Sigmoid colon (tissue), 6 donors: ENCODE measurements at regions not wholly inside any gene's neighbourhood (a gene's known extent, or its start where the extent isn't known, plus 50 kb on each side); places are given as distances from the start of the nearest gene placed in this dataset.

Experiments used
- DNase-seq: peaks from one replicate; pipeline ENCODE4 v3.0.0-alpha.2; 2019
- H3K27ac ChIP-seq, 4 donors: fragments of 200-600 bp; sonication (generic); one replicate each; pipeline ENCODE4 v1.5.1; 2016 to 2019; ENCODE audit warnings: mild to moderate bottlenecking in 1 of 4
- H3K27me3 ChIP-seq, 3 donors: fragments of 200-600 bp; sonication (generic); one replicate each; pipeline ENCODE4 v1.5.1; 2019; ENCODE audit warnings: mild to moderate bottlenecking in 1 of 3
- H3K36me3 ChIP-seq, 4 donors: fragments of 200-600 bp; sonication (generic); one replicate each; pipeline ENCODE4 v1.5.1; 2016 to 2019
- H3K4me1 ChIP-seq, 4 donors: fragments of 200-600 bp; sonication (generic); one replicate each; pipeline ENCODE4 v1.5.1; 2017 to 2019
- H3K4me3 ChIP-seq, 4 donors: fragments of 200-600 bp; sonication (generic); one replicate each; pipeline ENCODE4 v1.5.1; 2017 to 2019; ENCODE audit warnings: mild to moderate bottlenecking in 2 of 4, moderate library complexity in 1 of 4
- H3K9me3 ChIP-seq, 4 donors: fragments of 200-600 bp in 3 of 4; sonication (generic) in 3 of 4; one replicate each; pipeline versions ENCODE4 v1.5.1 to v1.6.1; 2013 to 2019
- EP300 ChIP-seq, 4 donors: sonication (generic); formaldehyde crosslinking; IDR thresholded peaks; one replicate each; pipeline ENCODE4 v1.6.1; 2017; ENCODE audit warnings: antibody characterized with exemption in 4 of 4
- POLR2A ChIP-seq, 2 donors: fragments of 450-650 bp; IDR thresholded peaks; one replicate each; pipeline ENCODE4 v1.6.1; 2016; ENCODE audit warnings: antibody characterized with exemption in 2 of 2, mild to moderate bottlenecking in 2 of 2, moderate library complexity in 2 of 2
- POLR2AphosphoS5 ChIP-seq, 4 donors: sonication (generic); formaldehyde crosslinking; IDR thresholded peaks; one replicate each; pipeline ENCODE4 v1.6.1; 2017; ENCODE audit warnings: antibody characterized with exemption in 4 of 4
- WGBS, 2 donors: extraction: QIAGEN DNeasy Blood & Tissue Kit; methylation state at CpG; one replicate each; pipeline ENCODE4 v1.1.7; 2013; 5-methylcytosine and 5-hydroxymethylcytosine counted together
- intact Hi-C: fragments of 100-400 bp; cut with DNase I; formaldehyde crosslinking; loops from one replicate; pipeline ENCODE4 v1.15.1; 2023
- TF ChIP-seq, protein P1 (sequence below), 4 experiments: fragments of 450-650 bp in 3 of 4; fragments of 200-600 bp in 1 of 4; IDR thresholded peaks; one replicate each; pipeline ENCODE4 v1.5.1; 2016 to 2019; ENCODE audit warnings: antibody characterized with exemption in 4 of 4, mild to moderate bottlenecking in 3 of 4, moderate library complexity in 2 of 4
- donor health status: healthy with polysubstance abuse.
- donor health status: healthy.

DNA sequence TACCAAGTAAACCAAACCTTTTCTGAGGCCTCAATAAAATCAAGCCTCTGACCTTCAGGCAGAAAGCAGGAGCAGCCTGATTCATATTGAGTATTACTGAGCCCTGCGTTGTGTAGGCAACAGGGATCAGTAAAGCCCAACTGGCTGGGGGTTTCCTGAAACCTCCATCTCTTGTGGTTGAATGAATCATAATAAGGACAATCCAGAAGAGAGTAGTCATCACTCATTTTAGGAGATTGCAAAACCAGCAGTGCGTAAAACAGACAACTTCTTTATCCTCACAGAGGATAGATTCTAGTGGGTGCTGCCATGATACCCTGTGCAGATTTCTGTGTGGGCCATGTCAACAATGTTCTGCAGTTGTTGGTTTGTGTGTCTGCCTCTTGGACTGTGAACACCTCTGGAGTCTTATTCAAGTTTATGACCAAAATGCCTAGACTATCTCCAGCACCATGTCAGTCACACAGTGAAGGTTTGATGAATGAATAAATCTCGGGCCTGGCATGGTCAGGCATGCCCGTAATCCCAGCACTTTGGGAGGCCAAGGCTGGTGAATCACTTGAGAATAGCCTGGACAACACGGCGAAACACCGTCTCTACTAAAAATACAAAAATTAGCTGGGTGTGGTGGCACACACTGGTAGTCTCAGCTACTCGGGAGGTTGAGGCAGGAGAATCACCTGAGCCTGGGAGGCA is 51.8 kb upstream of the RAB27B start:
- no peak for DNase-seq
- H3K36me3 ChIP-seq, result no peaks in the 10 kb centered on the region
- peaks cover 0 to 29% (median 15%) of the 10 kb centered on the region in 4 donors for H3K4me1 ChIP-seq
- no peaks in the 10 kb centered on the region for H3K27me3 ChIP-seq
- intact Hi-C loops, result no loop called here
- 83 to 88% methylated on average over 8 of the region's 8 CpGs for WGBS, 2 donors
- H3K4me3 ChIP-seq, result no peak overlapping the region
- no peaks in the 10 kb centered on the region for H3K9me3 ChIP-seq
- no peak for TF ChIP-seq POLR2AphosphoS5 (IDR thresholded peaks at IDR 0.05)
- TF ChIP-seq, protein P1, sequence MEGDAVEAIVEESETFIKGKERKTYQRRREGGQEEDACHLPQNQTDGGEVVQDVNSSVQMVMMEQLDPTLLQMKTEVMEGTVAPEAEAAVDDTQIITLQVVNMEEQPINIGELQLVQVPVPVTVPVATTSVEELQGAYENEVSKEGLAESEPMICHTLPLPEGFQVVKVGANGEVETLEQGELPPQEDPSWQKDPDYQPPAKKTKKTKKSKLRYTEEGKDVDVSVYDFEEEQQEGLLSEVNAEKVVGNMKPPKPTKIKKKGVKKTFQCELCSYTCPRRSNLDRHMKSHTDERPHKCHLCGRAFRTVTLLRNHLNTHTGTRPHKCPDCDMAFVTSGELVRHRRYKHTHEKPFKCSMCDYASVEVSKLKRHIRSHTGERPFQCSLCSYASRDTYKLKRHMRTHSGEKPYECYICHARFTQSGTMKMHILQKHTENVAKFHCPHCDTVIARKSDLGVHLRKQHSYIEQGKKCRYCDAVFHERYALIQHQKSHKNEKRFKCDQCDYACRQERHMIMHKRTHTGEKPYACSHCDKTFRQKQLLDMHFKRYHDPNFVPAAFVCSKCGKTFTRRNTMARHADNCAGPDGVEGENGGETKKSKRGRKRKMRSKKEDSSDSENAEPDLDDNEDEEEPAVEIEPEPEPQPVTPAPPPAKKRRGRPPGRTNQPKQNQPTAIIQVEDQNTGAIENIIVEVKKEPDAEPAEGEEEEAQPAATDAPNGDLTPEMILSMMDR (IDR thresholded peaks at IDR 0.05), result no peak
- no peak for TF ChIP-seq POLR2A (IDR thresholded peaks at IDR 0.05)
- no peak for TF ChIP-seq EP300 (IDR thresholded peaks at IDR 0.05)
- H3K27ac ChIP-seq, result no peak overlapping the region

DNA sequence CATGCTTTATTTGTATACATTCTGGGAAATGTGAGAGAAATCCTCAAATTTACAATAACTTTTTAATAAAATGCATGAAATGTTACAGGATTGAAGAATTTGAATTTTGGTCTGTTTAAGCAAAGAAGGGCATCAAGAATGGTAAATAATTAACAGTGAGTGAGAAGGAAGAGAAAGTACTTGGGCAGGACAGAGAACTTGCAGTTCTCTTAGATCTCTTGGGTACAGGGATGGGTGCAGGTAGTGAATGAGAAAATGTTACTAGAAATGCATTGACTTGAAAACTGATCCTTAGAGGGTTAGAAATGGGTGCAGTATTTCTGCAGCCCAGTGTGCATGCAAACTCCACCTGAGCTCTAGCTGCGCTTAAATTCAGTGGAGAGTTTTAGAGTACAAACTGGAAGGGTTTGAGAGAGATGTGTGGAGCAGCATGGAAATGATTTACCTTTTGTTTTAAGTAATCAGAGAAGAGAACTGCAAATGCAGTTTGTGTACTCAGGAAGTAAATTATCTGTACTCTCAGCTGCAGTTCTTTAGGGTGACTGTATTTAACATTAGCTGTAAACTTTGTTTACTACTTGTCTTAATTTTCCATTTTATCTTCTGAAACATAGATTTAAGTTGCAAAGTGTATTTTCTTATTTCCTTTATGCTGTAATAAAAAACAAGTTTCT is 51.0 kb upstream of the RAB27B start:
- no peak for DNase-seq
- WGBS, 2 donors, result 15 to 75% methylated on average over 1 of the region's 1 CpG
- H3K36me3 ChIP-seq, result no peaks in the 10 kb centered on the region
- no peak for TF ChIP-seq EP300 (IDR thresholded peaks at IDR 0.05)
- TF ChIP-seq, protein P1 (IDR thresholded peaks at IDR 0.05), result no peak
- TF ChIP-seq POLR2AphosphoS5 (IDR thresholded peaks at IDR 0.05), result no peak
- TF ChIP-seq POLR2A (IDR thresholded peaks at IDR 0.05), result no peak
- H3K9me3 ChIP-seq, result no peaks in the 10 kb centered on the region
- H3K4me1 ChIP-seq, result peaks cover 0 to 29% (median 15%) of the 10 kb centered on the region in 4 donors
- H3K4me3 ChIP-seq, result no peak overlapping the region
- no peaks in the 10 kb centered on the region for H3K27me3 ChIP-seq
- intact Hi-C loops, result no loop called here
- H3K27ac ChIP-seq, result no peak overlapping the region

DNA sequence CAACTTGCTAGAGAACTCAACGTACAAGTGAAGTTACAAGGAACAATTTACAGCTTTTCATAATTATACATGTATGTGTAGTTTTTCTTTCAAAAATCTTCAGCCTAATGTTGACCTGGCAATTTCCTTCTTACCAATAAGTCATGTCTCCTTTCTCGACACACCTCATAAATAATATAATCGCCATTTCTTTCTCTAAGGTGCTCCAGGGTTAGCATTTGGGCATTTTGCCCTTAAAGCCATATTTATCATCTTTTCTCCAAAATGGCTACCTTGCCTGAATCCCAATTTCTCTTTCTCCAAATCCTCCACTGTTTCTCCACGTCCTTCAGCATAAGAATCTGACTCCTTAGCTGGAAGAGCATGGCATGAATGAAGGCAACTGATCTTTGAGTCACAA is 50.3 kb upstream of the RAB27B start:
- 33 to 66% methylated on average over 4 of the region's 4 CpGs for WGBS, 2 donors
- no peaks in the 10 kb centered on the region for H3K27me3 ChIP-seq
- H3K4me3 ChIP-seq, result no peak overlapping the region
- no peak overlapping the region for H3K27ac ChIP-seq
- H3K36me3 ChIP-seq, result no peaks in the 10 kb centered on the region
- no peaks in the 10 kb centered on the region for H3K9me3 ChIP-seq
- peaks cover 0 to 29% (median 15%) of the 10 kb centered on the region in 4 donors for H3K4me1 ChIP-seq
- DNase-seq, result no peak
- intact Hi-C loops, result no loop called here
- TF ChIP-seq, protein P1 (IDR thresholded peaks at IDR 0.05), result no peak
- no peak for TF ChIP-seq POLR2A (IDR thresholded peaks at IDR 0.05)
- no peak for TF ChIP-seq POLR2AphosphoS5 (IDR thresholded peaks at IDR 0.05)
- TF ChIP-seq EP300 (IDR thresholded peaks at IDR 0.05), result no peak
